Lower leg skin (tissue), 3 donors: ENCODE measurements at regions not wholly inside any gene's neighbourhood (a gene's known extent, or its start where the extent isn't known, plus 50 kb on each side); places are given as distances from the start of the nearest gene placed in this dataset.

Experiments used
- CTCF ChIP-seq, 3 donors: fragments of 450-650 bp; IDR thresholded peaks; one replicate each; pipeline ENCODE4 v1.5.1; 2016; ENCODE audit warnings: antibody characterized with exemption in 3 of 3, mild to moderate bottlenecking in 3 of 3, moderate library complexity in 2 of 3
- POLR2A ChIP-seq, 2 donors: fragments of 450-650 bp; IDR thresholded peaks; one replicate each; pipeline ENCODE4 v1.6.1; 2016 to 2017; ENCODE audit warnings: antibody characterized with exemption in 2 of 2, mild to moderate bottlenecking in 1 of 2, moderate library complexity in 1 of 2

- TF ChIP-seq CTCF (IDR thresholded peaks at IDR 0.05) (no peak), POLR2A (IDR thresholded peaks at IDR 0.05) (no peak)
These were observed 316.1 kb downstream of the SEC23A start for GRCh38 chr14:38786921-38787320.
